22Rv1 (cell line): ENCODE measurements at regions not wholly inside any gene's neighbourhood (a gene's known extent, or its start where the extent isn't known, plus 50 kb on each side); places are given as distances from the start of the nearest gene placed in this dataset.

Experiments used
- H3K27ac ChIP-seq: fragments of 450-650 bp; 2 replicates; pipeline ENCODE4 v1.5.1; 2017
- ZFX ChIP-seq: fragments of 450-650 bp; IDR thresholded peaks from 2 replicates; pipeline ENCODE4 v1.6.1; 2017; ENCODE audit warnings: antibody characterized with exemption, borderline replicate concordance
- TF ChIP-seq, protein P1 (sequence below): fragments of 450-650 bp; IDR thresholded peaks from 2 replicates; pipeline ENCODE4 v1.5.1; 2017; ENCODE audit warnings: mild to moderate bottlenecking

DNA sequence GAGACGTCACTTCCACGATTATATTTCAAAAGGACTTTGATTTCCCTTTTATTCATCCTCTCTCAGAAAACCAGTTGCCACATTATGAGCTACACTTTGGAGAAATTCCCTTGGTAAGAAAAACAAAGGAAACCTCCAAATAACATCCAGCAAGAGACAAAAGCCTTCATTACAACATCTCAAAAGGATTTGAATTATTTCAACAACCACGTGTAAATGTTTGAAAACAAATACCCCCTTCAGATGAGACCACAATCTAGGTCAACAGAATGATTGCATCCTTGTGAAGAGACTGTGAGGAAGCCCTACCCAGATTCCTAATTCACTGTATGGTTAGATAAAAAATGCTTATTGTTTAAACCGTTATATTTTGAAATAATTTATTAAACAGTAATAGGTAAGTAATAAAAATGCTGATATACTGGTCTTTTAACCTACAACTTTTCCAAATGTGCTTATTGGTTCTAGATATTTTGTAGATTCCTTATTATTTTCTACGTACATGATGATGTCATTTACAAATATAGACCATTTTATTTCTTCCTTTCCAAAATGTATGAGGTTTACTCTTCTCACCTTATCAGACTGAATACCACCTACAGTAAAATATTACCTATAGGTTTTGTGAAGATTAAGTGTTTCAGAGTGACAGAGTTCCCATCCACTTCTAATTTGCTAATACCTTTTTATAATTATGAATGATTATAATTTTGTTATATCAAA, 922.7 kb upstream of the CHAC2 start:
- H3K27ac ChIP-seq, result no peak overlapping the region
- TF ChIP-seq, protein P1, sequence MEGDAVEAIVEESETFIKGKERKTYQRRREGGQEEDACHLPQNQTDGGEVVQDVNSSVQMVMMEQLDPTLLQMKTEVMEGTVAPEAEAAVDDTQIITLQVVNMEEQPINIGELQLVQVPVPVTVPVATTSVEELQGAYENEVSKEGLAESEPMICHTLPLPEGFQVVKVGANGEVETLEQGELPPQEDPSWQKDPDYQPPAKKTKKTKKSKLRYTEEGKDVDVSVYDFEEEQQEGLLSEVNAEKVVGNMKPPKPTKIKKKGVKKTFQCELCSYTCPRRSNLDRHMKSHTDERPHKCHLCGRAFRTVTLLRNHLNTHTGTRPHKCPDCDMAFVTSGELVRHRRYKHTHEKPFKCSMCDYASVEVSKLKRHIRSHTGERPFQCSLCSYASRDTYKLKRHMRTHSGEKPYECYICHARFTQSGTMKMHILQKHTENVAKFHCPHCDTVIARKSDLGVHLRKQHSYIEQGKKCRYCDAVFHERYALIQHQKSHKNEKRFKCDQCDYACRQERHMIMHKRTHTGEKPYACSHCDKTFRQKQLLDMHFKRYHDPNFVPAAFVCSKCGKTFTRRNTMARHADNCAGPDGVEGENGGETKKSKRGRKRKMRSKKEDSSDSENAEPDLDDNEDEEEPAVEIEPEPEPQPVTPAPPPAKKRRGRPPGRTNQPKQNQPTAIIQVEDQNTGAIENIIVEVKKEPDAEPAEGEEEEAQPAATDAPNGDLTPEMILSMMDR, result no peak
- TF ChIP-seq ZFX, result no peak

DNA sequence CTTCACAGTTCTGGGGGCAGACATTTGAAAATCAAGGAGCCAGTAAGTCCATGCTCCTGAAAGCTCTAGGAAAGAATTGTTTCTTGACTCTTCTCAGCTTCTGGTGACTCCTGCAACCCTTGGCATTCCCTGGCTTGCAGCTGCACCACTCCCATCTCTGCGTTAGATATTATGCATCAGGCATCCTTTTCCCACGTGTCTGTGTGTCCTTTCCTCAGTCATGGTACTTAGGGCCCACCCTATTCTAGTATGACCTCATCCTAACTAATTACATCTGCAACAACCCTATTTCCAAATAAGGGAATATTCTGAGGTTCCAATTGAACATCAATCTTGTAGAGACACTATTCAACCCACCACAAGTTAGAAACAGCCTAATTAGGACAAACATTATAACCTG, 931.7 kb upstream of the CHAC2 start:
- H3K27ac ChIP-seq, result no peak overlapping the region
- TF ChIP-seq, protein P1, result no peak
- no peak for TF ChIP-seq ZFX

DNA sequence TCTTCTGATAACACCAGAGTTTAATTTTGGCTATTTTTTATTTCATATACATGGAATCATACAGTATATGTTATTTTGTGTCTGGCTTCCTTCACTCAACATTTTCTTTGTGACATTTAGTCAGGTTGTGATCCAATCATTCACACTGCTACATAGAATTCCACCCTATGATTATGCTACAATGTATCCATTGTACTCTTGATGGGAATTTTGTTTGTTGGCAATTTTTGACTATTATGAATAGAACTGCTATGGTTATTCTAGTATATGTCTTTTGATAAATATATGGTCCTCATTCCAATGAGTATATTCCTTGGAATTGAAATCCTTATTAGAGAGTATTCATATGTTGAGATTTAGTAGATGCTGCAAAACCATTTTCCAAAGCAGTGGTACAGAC, 936.4 kb upstream of the CHAC2 start:
- TF ChIP-seq, protein P1, result no peak
- no peak for TF ChIP-seq ZFX
- no peak overlapping the region for H3K27ac ChIP-seq

DNA sequence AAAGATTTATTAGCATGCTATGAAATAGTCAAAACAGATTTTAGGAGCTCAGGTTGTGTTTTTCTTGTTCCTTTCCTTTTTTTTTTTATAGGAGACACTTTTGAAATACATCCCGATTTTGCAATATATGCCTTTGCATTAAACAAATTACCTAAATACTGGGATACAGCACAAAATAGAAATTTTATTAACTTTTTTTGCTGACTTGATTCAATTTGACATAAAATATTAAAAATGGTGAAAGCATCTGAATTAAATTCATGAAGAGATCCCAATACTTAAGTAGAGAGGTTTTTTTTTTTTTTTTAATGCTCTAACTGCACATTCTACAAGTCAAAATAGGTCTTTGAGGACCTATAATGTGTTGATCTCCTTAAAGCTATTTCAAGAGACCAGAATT, 939.5 kb upstream of the CHAC2 start:
- no peak overlapping the region for H3K27ac ChIP-seq
- TF ChIP-seq ZFX, result no peak
- TF ChIP-seq, protein P1, result no peak

DNA sequence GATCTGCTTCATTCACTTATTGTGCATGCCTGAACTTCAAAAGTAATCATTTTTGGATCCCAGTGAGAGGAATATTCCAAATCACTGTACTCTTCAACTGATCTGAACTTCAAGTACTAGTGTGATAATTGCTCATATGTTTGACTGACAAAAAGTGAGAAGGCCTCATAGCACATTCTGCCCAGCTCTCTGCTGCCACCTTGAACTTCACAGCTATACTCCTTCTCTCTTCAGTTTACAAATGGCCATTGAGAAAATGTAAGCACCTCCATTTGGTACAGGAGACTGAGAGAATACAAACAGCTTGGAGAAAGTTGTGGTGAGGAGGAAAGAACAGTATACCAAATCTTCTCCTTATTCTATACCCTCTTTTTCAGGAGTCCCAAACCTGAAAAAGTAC, 946.0 kb upstream of the CHAC2 start:
- H3K27ac ChIP-seq, result no peak overlapping the region
- TF ChIP-seq, protein P1, result peak; percentile 69
- TF ChIP-seq ZFX, result no peak

DNA sequence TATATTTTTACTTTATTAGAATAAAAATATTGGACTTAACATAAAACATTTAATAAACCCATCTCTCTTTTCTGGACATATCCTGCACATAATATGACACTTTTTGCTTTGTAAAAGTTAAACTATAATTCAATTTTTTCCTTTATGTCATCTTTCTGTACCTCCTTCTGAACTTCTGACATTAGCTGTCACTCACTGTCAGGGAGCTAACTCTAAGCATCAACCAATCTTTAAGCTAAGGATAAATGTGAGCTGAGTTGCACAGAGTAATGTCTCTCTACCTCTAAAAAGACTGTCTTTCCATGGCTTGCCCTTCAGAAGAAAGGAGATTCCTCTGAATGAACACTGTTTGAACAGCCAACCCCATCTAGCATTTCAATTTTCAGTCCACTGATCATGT, 948.6 kb upstream of the CHAC2 start:
- TF ChIP-seq, protein P1, result no peak
- no peak for TF ChIP-seq ZFX
- H3K27ac ChIP-seq, result no peak overlapping the region

DNA sequence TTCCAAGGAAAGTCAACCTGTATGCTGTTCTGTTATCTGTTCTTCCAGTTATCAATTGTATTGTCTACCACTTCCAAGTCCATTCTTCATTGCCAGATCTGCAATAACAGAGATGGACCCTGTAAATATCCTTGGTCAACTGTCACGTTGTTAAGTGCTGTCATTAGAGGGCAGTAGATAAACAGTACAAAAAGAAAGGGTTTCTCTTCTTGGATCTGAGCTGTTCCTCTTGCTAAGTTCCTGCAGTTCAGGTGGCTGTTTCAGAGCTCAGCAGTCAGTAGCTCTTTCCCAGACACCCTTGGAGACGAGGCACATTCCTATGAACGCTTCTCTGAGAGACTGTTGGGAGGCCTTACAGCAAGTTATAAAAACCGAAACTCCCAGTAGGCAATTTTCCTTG, 957.1 kb upstream of the CHAC2 start:
- no peak for TF ChIP-seq ZFX
- TF ChIP-seq, protein P1, result peak; percentile 46
- no peak overlapping the region for H3K27ac ChIP-seq
